ENCODE measurements at regions not wholly inside any gene's neighbourhood (a gene's known extent, or its start where the extent isn't known, plus 50 kb on each side); places are given as distances from the start of the nearest gene placed in this dataset.
"Not testable (repeated sequence)": the region's sequence is repeated elsewhere in the genome, so short reads cannot be mapped to it uniquely, and the experiment has no call there.

DNA sequence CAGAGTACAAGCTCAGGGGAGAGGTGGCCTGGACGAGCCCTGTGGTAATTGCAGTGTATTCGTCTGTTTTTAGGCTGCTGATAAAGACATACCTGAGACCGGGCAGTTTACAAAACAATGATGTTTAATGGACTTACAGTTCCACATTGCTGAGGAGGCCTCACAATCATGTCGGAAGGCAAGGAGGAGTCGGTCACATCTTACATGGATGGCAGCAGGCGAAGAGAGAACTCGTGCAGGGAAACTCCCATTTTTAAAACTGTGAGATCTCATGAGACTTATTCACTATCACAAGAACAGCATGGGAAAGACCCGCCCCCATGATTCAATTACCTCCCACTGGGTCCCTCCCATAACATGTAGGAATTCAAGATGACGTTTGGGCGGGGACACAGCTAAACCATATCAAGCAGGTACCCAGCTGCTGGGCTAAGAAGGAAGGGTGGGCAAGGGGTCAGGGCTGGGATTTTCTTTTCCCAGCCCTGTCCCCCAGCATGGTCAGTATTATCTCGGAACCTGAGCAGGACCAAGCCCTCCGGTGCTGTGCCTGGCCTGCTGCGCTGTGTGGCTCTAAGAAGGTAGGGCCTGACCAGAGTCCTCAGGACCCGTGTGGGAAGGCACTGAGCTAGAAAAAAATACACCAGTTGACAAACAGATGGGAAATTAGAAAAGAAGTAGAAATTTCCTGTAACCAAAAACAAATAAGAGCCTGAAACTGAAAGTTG is 78.6 kb upstream of the SH3BP4 start:
- DNase-seq = no peak
- Mint-ChIP-seq H3K9me3 (ENCODE audit: low read depth) (no peaks in the 10 kb centered on the region), H3K27ac (no peak overlapping the region), H3K4me1 (no peaks in the 10 kb centered on the region), H3K4me3 (no peak overlapping the region), H3K36me3 (no peaks in the 10 kb centered on the region), H3K27me3 (peaks cover 11% of the 10 kb centered on the region)
- CTCF ChIA-PET = no interaction called here
- ATAC-seq = no peak

- DNase-seq = no peak
- H3K36me3 Mint-ChIP-seq = no peaks in the 10 kb centered on the region
- CTCF ChIA-PET = no interaction called here
- no peak overlapping the region for H3K27ac Mint-ChIP-seq
- H3K27me3 Mint-ChIP-seq = peaks cover 6% of the 10 kb centered on the region
- H3K4me1 Mint-ChIP-seq = no peaks in the 10 kb centered on the region
- no peak for ATAC-seq
- H3K9me3 Mint-ChIP-seq (ENCODE audit: low read depth) = no peaks in the 10 kb centered on the region
- H3K4me3 Mint-ChIP-seq = no peak overlapping the region
Measured at GRCh38 chr2:234869969-234870368, 81.8 kb upstream of the SH3BP4 start.

DNA sequence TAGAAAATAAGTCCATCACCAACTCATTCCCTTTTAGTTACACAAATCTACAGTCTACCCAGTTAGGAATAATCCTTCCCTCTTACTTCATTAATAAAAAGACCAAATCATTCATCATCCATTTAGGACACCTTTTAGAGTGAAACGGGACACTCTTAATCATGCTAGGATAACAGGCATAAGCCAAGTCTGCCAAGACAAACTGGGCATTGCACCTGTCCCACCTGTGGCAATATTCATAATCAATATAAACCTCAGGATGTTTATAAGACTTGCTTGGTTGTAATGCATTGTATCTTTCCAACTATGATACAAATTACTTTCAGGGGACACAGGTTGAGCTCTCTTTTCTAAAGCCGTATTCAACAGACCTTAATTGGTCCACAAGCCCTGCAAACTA is 82.7 kb upstream of the SH3BP4 start:
- H3K27ac Mint-ChIP-seq = no peak overlapping the region
- CTCF ChIA-PET = no interaction called here
- peaks cover 4% of the 10 kb centered on the region for H3K27me3 Mint-ChIP-seq
- H3K9me3 Mint-ChIP-seq (ENCODE audit: low read depth) = no peaks in the 10 kb centered on the region
- no peak for ATAC-seq
- H3K4me3 Mint-ChIP-seq = no peak overlapping the region
- no peaks in the 10 kb centered on the region for H3K36me3 Mint-ChIP-seq
- DNase-seq = no peak
- no peaks in the 10 kb centered on the region for H3K4me1 Mint-ChIP-seq

GRCh38 chr2:234867882-234868285 is 83.9 kb upstream of the SH3BP4 start:
- Mint-ChIP-seq H3K9me3 (ENCODE audit: low read depth) (no peaks in the 10 kb centered on the region), H3K27me3 (peaks cover 4% of the 10 kb centered on the region), H3K27ac (no peak overlapping the region), H3K36me3 (no peaks in the 10 kb centered on the region), H3K4me3 (no peak overlapping the region), H3K4me1 (no peaks in the 10 kb centered on the region)
- CTCF ChIA-PET = no interaction called here
- DNase-seq (no peak), ATAC-seq (no peak)

DNA sequence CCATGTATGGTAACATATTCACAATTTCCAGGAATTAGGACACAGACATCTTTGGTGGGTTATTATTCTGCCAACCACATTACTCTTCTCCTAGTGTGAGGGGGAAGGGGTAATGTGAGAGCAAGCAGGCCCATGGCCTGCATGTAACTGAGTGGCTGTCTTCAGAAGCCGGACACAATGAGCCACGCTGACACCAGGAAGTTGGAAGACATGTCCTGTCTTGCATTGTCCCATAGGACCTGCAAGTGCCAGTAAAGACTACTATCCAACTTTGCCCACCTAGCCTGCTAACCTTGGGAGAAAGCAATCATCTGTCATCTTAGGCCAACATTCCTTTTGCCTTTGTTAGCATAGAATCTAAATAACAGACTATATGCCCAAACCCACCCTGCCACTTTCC is 86.2 kb upstream of the SH3BP4 start:
- CTCF ChIA-PET = no interaction called here
- Mint-ChIP-seq H3K36me3 (no peaks in the 10 kb centered on the region), H3K4me3 (no peak overlapping the region), H3K4me1 (no peaks in the 10 kb centered on the region), H3K27ac (no peak overlapping the region), H3K9me3 (ENCODE audit: low read depth) (no peaks in the 10 kb centered on the region), H3K27me3 (peaks cover 3% of the 10 kb centered on the region)
- DNase-seq = no peak
- no peak for ATAC-seq

DNA sequence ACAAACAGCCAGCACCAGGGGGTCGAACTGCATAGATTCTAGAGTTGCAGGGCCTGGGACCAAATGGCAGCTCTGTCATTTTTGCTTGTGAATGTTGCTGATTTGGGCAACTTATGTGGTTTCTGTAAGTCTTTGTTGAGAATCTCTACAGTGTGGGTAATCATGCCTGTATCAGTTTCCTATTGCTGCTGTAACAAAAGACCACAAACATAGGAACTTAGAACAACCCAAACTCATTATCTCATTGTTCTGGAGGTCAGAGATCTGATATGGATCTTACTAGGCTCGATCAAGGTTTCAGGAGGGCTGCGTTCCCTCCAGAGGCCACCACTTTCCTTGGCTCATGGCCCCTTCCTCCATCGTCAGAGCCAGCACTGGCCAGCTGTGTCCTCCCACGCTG is 86.8 kb upstream of the SH3BP4 start:
- Mint-ChIP-seq H3K27me3 (no peaks in the 10 kb centered on the region), H3K4me1 (no peaks in the 10 kb centered on the region), H3K27ac (no peak overlapping the region), H3K36me3 (no peaks in the 10 kb centered on the region), H3K4me3 (no peak overlapping the region), H3K9me3 (ENCODE audit: low read depth) (no peaks in the 10 kb centered on the region)
- CTCF ChIA-PET = no interaction called here
- DNase-seq = no peak
- no peak for ATAC-seq

DNA sequence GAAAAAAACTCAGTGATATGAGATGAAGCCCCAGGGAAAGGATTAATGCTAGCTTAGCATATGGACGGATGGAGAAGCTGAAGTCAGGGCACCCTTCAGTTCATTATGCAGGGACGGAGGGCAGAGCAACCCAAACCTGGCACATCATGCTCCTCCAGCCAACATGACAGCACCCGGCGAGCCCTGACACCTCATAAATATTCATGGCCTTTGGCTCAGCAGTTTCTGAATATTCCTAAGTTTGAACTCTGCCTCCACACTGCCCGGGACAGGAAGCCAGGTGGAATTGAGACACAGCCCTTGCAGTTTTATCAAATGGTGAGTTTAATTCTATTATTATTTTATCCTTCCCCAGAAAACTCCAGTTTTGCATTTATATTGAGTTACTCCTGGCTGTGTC is 87.3 kb upstream of the SH3BP4 start:
- H3K4me1 Mint-ChIP-seq = no peaks in the 10 kb centered on the region
- ATAC-seq = no peak
- CTCF ChIA-PET = no interaction called here
- H3K9me3 Mint-ChIP-seq (ENCODE audit: low read depth) = no peaks in the 10 kb centered on the region
- no peak overlapping the region for H3K4me3 Mint-ChIP-seq
- no peaks in the 10 kb centered on the region for H3K27me3 Mint-ChIP-seq
- no peak for DNase-seq
- H3K36me3 Mint-ChIP-seq = no peaks in the 10 kb centered on the region
- H3K27ac Mint-ChIP-seq = no peak overlapping the region

DNA sequence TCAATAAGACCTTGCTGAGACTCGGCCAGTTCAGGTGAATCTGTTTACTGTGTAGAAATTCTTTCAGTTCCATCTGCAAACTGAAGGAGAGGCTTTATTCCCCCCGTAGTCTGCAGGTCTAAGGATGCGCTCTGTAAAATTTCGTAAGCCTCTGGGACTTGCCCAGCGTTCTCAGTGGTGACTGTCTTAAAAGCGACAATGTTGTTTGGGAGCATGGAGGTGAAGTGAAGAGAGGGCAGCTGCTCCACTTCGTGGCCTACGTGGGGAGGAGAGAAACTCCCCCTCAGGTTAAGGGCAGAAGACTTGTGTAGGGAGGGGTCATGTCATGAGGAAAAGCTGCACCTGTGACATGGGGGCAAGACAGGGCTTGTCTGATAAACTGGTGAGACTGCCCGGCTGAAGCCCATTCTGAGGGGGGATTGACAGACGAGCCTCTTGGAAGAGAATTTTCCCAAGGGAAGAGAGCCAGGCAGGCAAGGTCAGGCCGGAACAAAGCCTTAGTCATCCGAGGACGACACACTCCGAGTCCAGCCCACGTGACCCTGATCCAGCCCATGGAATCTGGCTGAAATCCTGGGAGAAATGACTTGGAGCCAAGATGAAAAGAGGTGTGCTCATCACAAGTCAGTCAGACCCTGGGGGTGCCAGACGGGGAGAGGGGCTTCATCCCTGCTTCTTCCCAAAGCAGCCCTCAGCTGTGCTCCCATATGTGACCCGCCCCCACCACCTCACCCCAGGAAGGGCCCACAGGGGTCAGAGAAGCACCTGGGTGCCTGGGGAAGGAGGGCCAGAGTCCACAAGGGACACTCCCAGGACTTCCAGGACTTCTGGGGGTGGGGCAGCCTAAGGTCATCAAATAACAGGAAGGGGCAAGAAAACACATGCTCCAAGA is 88.5 kb upstream of the SH3BP4 start:
- Mint-ChIP-seq H3K27ac (no peak overlapping the region), H3K27me3 (no peaks in the 10 kb centered on the region), H3K9me3 (ENCODE audit: low read depth) (no peaks in the 10 kb centered on the region), H3K4me3 (no peak overlapping the region), H3K4me1 (no peaks in the 10 kb centered on the region), H3K36me3 (no peaks in the 10 kb centered on the region)
- ATAC-seq (no peak), DNase-seq (no peak)
- CTCF ChIA-PET = no interaction called here

- no peaks in the 10 kb centered on the region for H3K4me1 Mint-ChIP-seq
- H3K36me3 Mint-ChIP-seq = no peaks in the 10 kb centered on the region
- DNase-seq = no peak
- no peaks in the 10 kb centered on the region for H3K9me3 Mint-ChIP-seq (ENCODE audit: low read depth)
- H3K4me3 Mint-ChIP-seq = no peak overlapping the region
- H3K27me3 Mint-ChIP-seq = no peaks in the 10 kb centered on the region
- H3K27ac Mint-ChIP-seq = no peak overlapping the region
- CTCF ChIA-PET = no interaction called here
- no peak for ATAC-seq
Measured at GRCh38 chr2:234861841-234862735, 89.7 kb upstream of the SH3BP4 start.

GRCh38 chr2:234859330-234859872 is 92.4 kb upstream of the SH3BP4 start:
- H3K27ac Mint-ChIP-seq; H3K4me3 Mint-ChIP-seq; H3K27me3 Mint-ChIP-seq; ATAC-seq; H3K4me1 Mint-ChIP-seq; CTCF ChIA-PET; H3K36me3 Mint-ChIP-seq; DNase-seq; H3K9me3 Mint-ChIP-seq (ENCODE audit: low read depth): not testable (repeated sequence)

GRCh38 chr2:234858790-234859329 is 93.0 kb upstream of the SH3BP4 start:
- Mint-ChIP-seq H3K4me3 (no peak overlapping the region), H3K27me3 (no peaks in the 10 kb centered on the region), H3K9me3 (ENCODE audit: low read depth) (no peaks in the 10 kb centered on the region), H3K4me1 (no peaks in the 10 kb centered on the region), H3K27ac (no peak overlapping the region), H3K36me3 (no peaks in the 10 kb centered on the region)
- no peak for DNase-seq
- CTCF ChIA-PET = no interaction called here
- no peak for ATAC-seq

DNA sequence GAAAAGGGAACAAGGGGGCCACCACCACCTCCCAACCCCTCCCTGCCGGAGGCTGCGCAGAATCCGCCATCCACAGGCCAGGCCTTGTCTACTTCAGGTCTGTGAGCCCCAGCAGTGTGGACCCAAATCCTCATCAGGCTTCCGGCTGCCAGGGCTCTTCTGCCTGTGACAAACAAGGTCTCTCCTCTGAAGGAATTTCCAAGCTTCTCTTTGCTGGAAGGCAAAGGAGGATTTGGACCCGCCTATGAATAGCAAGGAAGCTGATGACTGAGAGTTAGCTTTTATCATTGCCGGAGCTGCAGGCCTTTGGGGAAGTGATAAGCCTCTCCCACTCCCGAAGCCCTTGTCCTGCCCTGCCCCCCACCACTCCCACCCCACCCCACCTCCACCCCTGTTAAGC is 93.7 kb upstream of the SH3BP4 start:
- H3K4me1 Mint-ChIP-seq = no peaks in the 10 kb centered on the region
- H3K36me3 Mint-ChIP-seq = no peaks in the 10 kb centered on the region
- CTCF ChIA-PET = no interaction called here
- no peak overlapping the region for H3K4me3 Mint-ChIP-seq
- no peaks in the 10 kb centered on the region for H3K9me3 Mint-ChIP-seq (ENCODE audit: low read depth)
- no peak for ATAC-seq
- DNase-seq = no peak
- no peak overlapping the region for H3K27ac Mint-ChIP-seq
- no peaks in the 10 kb centered on the region for H3K27me3 Mint-ChIP-seq

DNA sequence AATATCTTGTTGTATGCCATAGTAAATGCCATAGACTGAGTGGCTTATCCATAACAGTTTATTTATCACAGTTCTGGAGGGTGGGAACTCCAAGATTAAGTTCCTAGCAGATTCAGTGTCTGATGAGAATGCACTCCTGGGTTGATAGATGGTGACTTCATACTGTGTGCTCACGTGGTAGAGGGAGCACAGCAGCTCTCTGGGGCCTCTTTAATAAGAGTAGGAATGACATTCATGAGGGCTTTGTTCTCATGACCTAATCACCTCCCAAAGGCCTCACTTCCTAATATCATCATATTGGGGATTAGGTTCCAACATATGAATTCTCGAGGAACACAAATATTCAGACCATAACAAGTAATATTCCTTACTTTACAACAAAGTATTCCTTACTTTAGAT is 98.1 kb upstream of the SH3BP4 start:
- no peaks in the 10 kb centered on the region for H3K36me3 Mint-ChIP-seq

More for the DNA sequence above, 98.1 kb upstream of the SH3BP4 start:
- DNase-seq = no peak
- H3K4me1 Mint-ChIP-seq = no peaks in the 10 kb centered on the region
- H3K4me3 Mint-ChIP-seq = no peak overlapping the region
- no peaks in the 10 kb centered on the region for H3K9me3 Mint-ChIP-seq (ENCODE audit: low read depth)
- H3K27ac Mint-ChIP-seq = no peak overlapping the region
- ATAC-seq = no peak
- H3K27me3 Mint-ChIP-seq = no peaks in the 10 kb centered on the region
- CTCF ChIA-PET = no interaction called here
